Lower lobe of right lung (tissue), 2 donors: ENCODE measurements at regions not wholly inside any gene's neighbourhood (a gene's known extent, or its start where the extent isn't known, plus 50 kb on each side); places are given as distances from the start of the nearest gene placed in this dataset.

Experiments used
- ATAC-seq, 2 donors: fragments of 200-7000 bp; cut with Tn5 transposase; one replicate each; pipeline ENCODE4 v1.9.1; 2020 to 2022; ENCODE audit warnings: mild to moderate bottlenecking in 2 of 2, moderate library complexity in 2 of 2
- DNase-seq: peaks from one replicate; pipeline ENCODE4 v3.0.0-alpha.2; 2020
- H3K27ac ChIP-seq: fragments of 200-600 bp; one replicate; pipeline ENCODE4 v1.8.0; 2022
- H3K27me3 ChIP-seq: fragments of 200-600 bp; one replicate; pipeline ENCODE4 v1.8.0; 2022; ENCODE audit warnings: low read depth
- H3K36me3 ChIP-seq: fragments of 200-600 bp; one replicate; pipeline ENCODE4 v1.8.0; 2022; ENCODE audit warnings: mild to moderate bottlenecking
- H3K4me1 ChIP-seq: fragments of 200-600 bp; one replicate; pipeline ENCODE4 v1.8.0; 2022
- H3K4me3 ChIP-seq: fragments of 200-600 bp; one replicate; pipeline ENCODE4 v1.8.0; 2022; ENCODE audit warnings: mild to moderate bottlenecking
- H3K9me3 ChIP-seq: fragments of 200-600 bp; one replicate; pipeline ENCODE4 v1.8.0; 2022
- CTCF ChIP-seq: fragments of 200-600 bp; IDR thresholded peaks from one replicate; pipeline ENCODE4 v1.8.0; 2022; ENCODE audit warnings: antibody characterized with exemption, mild to moderate bottlenecking
- intact Hi-C: fragments of 100-400 bp; cut with DNase I; formaldehyde crosslinking; loops from one replicate; pipeline ENCODE4 v1.11.0; 2022
- donor health status: DM: no; HTN: yes; CAD: no; lungs with severe emphysema.

- Histone ChIP-seq H3K27me3 (no peaks in the 10 kb centered on the region), H3K4me3 (no peak overlapping the region), H3K27ac (no peak overlapping the region), H3K4me1 (no peaks in the 10 kb centered on the region), H3K36me3 (no peaks in the 10 kb centered on the region), H3K9me3 (no peaks in the 10 kb centered on the region)
- DNase-seq, result no peak
- intact Hi-C loops, result no loop called here
- ATAC-seq, result no peak
- TF ChIP-seq CTCF, result no peak
These were observed 259.9 kb downstream of the IL20RB start for GRCh38 chr3:137217733-137218132.

GRCh38 chr3:137219801-137220445 is 262.1 kb downstream of the IL20RB start:
- Histone ChIP-seq H3K9me3 (no peaks in the 10 kb centered on the region), H3K4me1 (no peaks in the 10 kb centered on the region), H3K27ac (no peak overlapping the region), H3K4me3 (no peak overlapping the region), H3K27me3 (no peaks in the 10 kb centered on the region), H3K36me3 (no peaks in the 10 kb centered on the region)
- ATAC-seq (no peak), DNase-seq (no peak)
- TF ChIP-seq CTCF, result no peak
- intact Hi-C loops, result no loop called here

GRCh38 chr3:137222736-137223225 is 265.0 kb downstream of the IL20RB start:
- no peak overlapping the region for H3K4me3 ChIP-seq
- no peak for TF ChIP-seq CTCF
- no peaks in the 10 kb centered on the region for H3K36me3 ChIP-seq
- H3K4me1 ChIP-seq, result no peaks in the 10 kb centered on the region
- ATAC-seq, result no peak
- no peak for DNase-seq
- H3K27ac ChIP-seq, result no peak overlapping the region
- no peaks in the 10 kb centered on the region for H3K9me3 ChIP-seq
- intact Hi-C loops, result no loop called here
- no peaks in the 10 kb centered on the region for H3K27me3 ChIP-seq

GRCh38 chr3:137224464-137224863 is 266.7 kb downstream of the IL20RB start:
- Histone ChIP-seq H3K9me3 (no peaks in the 10 kb centered on the region), H3K36me3 (no peaks in the 10 kb centered on the region), H3K4me1 (no peaks in the 10 kb centered on the region), H3K27ac (no peak overlapping the region), H3K27me3 (no peaks in the 10 kb centered on the region), H3K4me3 (no peak overlapping the region)
- TF ChIP-seq CTCF, result no peak
- intact Hi-C loops, result no loop called here
- DNase-seq, result no peak
- ATAC-seq, result no peak

- no peak for TF ChIP-seq CTCF
- intact Hi-C loops, result no loop called here
- Histone ChIP-seq H3K36me3 (no peaks in the 10 kb centered on the region), H3K27me3 (no peaks in the 10 kb centered on the region), H3K4me3 (no peak overlapping the region), H3K9me3 (no peaks in the 10 kb centered on the region), H3K4me1 (no peaks in the 10 kb centered on the region), H3K27ac (no peak overlapping the region)
- no peak for DNase-seq
- ATAC-seq, result no peak
These were observed 285.1 kb downstream of the IL20RB start for GRCh38 chr3:137242836-137243400.
